Right forelimb (tissue), 1 donor: ENCODE measurements at regions not wholly inside any gene's neighbourhood (a gene's known extent, or its start where the extent isn't known, plus 50 kb on each side); places are given as distances from the start of the nearest gene placed in this dataset.

ENCODE experiments used
- DNase-seq: peaks from one replicate; pipeline ENCODE4 v3.0.0-alpha.2; 2018

DNA sequence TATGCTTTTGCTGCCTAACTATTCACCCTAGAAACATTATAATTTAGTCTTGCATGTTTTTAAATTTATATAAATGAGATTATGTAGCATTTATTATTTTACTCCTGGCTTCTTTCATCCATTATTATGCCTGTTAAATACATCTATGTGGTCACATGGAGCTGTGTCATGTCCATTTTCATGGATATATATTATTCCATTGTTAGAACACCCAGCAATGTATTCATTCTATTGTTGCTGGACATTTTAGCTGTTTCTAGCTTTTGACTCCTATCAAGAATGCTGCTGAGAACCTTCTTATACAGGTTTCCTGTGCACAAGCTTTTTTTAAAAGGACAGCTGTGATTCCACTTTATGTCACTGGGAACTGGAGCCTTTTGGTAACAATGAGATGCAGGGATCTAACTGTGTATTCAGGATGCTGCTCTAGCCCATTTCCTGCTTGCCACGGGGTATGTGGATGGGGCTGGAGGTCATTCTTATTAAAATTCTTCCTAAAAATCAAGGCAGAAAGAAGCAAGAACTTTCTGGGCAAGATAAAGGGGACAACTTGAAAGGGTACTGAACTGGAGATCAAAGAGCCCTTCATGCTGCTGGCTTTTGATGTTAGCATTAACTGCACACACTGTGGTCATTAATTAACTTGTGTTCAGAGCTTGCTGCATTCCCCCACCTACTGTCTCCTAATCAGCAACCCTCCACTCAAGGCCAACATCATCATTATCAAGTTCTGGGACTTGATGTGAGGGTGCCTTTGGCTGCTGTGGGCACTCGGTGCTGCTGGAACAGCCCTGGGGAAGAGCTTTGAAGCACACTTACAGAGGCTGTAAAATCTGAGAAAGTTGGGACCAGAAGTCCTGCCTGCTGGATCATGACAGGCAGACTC lies 96.6 kb upstream of the AKIRIN2 start:
- DNase-seq = no peak

DNA sequence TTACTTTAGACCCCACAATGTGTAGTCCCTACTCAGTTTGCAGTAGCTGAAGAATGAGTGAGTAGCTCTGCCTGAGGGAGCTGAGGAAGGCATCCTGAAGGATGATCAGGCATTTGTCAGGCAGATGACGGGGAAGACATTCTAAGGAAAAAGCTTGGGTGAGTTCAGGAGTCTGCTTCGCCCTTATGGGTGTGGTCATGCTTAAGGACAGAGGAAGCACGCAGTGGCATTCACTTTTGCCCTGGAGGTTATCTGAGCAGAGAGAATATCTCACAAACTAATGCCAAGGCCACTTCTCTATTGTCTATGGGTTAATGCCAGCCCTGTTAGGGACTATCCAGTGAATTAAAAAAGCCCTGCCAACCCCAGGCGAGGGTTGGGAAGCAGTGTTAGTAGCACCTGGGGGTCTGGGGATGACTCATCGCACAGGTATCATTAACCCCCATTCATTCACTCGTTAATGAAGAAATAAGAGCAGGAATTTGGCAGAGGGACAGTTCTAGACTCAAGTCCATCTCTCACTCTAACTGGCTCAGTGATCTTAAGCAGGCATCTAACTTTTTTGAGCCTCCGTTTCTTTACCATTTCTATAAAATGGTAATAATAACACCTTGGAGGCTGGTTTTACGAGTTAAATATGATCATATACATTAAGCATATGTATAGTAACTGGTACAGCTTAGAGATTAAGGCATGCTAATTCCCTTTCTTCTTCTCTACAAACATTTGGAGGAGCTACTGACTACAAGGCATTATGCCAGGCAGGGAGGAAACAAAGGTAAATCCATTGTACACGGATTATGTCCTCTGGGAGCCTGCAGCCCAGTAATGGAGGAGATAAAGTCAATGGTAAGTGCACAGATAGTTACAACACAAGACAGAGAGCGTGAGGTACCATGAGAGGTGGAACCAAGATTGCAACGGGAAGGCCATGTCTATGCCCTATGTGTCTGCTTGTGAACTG lies 93.2 kb upstream of the AKIRIN2 start:
- DNase-seq = no peak

DNA sequence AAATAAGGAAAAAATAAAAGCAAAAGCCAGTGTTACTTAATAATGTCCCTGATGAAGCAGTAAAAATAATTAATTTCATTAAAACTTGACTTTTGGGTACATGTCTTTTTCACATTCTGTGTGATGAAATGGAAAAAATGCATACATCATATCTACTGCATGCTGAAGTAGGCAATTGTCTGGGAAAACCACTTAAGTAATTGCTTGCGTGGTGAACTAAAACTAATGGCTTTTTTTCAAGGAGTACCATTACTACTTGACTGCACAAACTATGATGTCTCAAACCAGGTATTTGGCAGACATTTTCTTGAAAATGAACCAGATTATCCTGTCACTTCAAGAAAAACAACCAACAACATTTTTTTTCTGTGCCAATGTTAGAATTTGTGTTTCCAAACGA lies 91.3 kb upstream of the AKIRIN2 start:
- no peak for DNase-seq

GRCh38 chr6:87791982-87792381 lies 89.9 kb upstream of the AKIRIN2 start:
- no peak for DNase-seq

- DNase-seq = no peak
These were observed 89.5 kb upstream of the AKIRIN2 start for GRCh38 chr6:87791485-87791884.

GRCh38 chr6:87791029-87791428 lies 89.0 kb upstream of the AKIRIN2 start:
- no peak for DNase-seq

DNA sequence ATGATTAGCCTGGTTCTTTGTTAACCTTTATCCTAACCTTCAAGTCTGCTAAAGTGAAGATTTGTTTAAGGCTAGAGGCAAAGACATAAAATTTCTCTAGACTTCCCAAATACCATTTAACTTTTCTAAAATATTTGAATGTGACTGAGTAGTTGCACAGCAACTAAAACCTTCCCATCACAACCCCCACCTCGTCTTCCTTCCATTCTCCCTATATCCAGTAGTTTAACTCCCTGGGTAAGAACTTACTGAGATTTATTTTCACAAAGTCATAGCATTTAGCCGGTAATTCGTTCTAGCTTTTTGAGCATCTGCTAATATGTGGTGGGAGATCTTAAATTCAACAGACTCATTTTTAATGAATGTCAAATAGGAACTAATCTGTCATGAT lies 87.9 kb upstream of the AKIRIN2 start:
- no peak for DNase-seq

DNA sequence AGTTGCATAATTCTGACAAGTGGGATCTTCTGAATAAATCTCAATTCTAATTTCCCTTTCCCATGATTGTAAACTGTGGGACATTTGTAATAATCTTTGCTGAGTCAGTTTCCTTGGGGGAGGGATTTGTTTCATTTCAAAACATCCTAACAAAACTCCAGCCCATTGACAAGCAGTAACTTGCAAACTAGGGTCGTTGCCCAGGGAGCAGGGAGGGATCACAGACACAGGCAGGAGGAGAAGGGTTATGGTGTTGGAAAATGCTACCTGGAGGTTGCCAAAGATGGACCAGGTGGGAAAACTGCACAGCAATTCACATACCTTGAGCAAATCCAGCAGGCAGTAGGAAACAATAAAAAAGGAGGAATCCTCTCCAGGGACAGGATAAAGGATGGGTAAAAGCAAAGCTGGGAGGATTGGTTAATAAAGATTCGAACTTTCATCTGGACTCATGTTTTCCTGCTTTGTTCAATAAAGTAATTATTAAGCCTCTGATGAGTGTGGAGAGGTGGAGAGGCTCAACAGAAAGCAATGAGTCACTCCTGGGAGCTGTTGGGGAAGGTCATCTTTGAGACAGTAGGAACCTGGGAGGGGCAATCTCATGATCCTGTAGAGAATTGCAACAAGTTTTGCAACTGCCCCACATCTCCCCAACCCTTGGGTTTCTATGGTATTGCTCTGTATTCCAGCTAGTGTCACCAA lies 87.3 kb upstream of the AKIRIN2 start:
- no peak for DNase-seq

DNA sequence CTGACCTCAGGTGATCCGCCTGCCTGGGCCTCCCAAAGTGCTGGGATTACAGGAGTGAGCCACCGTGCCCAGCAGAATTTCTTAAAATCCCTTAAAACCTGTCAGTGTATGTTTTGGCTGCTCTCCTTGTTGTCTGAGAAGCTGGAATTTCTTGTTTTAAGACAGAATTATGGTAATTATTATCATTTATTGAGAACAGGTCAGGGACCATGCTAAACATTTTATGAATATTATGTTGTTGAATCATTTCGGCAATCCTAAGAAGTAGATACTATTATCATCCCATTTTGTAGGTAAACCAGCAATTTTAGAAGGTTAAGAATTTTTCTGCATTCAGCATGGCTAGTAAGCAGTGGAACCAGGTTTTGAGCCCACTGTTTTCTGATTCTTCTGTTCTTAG lies 86.1 kb upstream of the AKIRIN2 start:
- no peak for DNase-seq

GRCh38 chr6:87785229-87785862 lies 83.3 kb upstream of the AKIRIN2 start:
- DNase-seq = no peak

- no peak for DNase-seq
These were observed 82.7 kb upstream of the AKIRIN2 start for GRCh38 chr6:87784690-87785089.

- DNase-seq = no peak
These were observed 82.0 kb upstream of the AKIRIN2 start for GRCh38 chr6:87784051-87784450.

DNA sequence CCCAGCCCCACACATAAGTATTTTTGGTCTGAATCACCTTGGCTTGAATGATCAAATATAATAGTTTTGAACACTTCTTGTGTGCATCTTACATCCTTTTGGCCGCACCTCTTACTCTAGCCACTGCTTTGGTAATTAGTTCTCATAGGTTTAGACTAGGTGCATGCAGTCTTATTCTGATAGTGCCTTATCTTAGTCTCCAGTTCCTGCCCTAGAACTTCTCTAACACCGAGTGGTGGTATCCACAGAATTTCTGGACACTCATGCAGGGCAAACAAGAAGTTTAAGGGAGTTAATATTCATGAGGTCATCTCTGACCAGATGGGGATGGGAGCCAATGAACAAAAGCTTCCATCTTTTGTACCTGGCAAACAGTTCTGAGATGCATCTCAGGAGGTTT lies 77.5 kb upstream of the AKIRIN2 start:
- no peak for DNase-seq

DNA sequence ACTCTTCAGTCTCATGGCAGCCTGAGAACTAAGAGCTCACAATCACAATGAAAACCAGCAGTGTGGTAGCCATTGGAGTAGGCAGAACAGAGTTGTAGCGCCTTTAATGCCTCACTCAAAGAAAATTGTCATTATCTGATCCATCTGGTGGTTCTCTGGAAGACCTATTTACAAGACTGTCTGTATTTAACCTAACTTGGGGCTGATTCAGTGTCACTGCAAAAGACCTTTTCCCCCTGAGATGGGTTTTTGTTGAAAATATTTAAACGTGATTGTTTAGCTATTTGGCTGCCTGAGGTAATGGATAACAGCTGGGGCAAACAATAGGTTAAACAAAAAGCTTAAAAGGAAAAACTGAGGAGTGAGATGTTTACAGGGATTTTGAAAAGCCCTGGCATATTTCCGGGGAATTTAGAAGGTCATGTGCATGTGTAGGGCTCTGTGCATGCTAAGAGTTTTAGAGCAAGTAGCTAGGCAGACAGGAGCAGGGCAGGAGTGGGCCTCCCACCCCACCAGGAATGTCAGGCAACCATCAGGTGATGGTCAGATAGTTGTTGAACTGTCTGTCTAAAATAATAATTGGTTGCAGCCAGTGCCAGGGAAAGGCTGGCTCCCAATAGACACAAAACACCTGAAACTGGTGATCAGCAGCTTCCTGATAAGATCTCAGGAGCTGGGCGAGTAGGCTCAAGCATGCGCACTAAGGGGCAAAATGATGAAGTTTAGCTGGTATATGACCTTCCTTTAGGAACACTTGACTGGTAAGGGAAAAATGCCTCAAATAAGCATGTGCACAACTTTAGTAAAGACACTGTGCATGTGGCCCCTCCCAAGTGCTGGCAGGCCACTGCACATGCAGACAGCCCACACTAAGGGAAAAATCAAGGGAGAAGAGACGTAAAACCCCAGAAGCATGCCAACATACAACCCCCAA lies 70.8 kb upstream of the AKIRIN2 start:
- DNase-seq = no peak

DNA sequence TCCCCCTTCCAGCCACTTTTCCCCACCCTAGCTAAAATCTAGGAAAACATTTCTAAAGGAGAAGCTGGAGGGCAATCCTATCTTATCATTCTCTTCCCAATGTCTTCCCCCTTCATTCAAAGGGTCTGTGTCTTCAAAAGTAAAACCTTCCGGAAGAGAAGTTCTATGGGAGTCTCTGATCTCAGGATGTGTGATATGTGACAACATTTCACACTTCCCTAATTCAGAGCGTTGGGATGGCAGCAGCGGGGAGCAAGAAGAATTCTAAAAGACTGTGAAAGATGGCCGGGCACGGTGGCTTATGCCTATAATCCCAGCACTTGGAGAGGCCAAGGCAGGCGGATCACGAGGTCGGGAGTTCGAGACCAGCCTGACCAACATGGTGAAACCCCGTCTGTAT lies 65.4 kb upstream of the AKIRIN2 start:
- no peak for DNase-seq

DNA sequence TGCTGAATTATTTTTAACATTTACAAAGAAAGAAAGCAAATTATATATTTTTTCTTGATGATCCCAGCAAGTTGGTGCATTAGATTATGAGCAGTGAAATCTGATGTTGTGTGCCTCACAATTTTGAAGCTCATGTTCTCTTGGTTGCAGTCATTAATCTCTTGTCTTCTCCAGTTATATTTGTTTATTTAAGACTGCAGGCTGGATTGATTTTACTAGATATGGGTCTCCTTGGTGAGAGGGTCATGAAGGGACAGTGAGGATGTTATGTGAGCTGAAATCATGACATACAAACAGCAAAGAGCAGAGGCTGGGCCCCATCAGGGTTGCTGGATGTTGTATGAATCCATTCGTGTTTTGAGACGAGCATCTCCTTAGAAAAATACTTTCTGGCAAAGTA lies 64.2 kb upstream of the AKIRIN2 start:
- no peak for DNase-seq

DNA sequence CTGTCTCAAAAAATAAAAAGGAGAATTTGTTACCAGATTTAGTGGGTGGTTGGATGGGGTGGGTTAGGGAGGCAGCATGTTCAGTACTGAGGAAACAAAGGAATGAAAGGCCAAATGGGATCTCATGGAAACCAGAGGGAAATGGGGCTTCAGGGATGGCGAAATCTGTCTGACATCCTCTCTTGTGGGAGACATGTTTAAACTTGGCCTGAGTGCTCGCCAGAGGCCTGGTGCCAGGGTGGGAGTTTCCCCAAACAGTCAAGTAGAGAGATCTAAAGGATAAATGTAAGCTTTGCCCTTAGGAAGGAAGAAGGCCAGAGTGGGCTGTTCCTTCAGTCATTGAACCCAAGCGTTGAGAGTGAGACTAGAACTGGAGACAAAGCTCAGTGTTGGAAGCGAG lies 61.9 kb upstream of the AKIRIN2 start:
- DNase-seq = no peak

DNA sequence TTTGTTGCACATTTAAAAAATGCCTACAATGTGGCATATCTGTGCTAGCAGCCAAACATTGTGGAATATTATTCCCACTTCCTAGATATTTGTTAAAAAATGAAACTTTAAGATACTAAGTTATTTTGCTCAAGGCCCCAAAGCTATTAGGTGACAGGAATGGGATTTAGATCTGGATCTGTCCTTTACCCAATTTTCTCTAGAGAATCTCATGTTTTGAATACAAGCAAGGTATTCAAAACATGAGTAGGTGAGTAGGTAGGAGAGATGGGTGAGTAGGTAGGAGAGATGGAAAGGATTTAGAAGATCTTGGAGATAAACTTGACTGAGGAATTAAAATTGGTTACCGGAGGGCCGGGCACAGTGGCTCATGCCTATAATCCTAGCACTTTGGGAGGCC lies 61.2 kb upstream of the AKIRIN2 start:
- no peak for DNase-seq

DNA sequence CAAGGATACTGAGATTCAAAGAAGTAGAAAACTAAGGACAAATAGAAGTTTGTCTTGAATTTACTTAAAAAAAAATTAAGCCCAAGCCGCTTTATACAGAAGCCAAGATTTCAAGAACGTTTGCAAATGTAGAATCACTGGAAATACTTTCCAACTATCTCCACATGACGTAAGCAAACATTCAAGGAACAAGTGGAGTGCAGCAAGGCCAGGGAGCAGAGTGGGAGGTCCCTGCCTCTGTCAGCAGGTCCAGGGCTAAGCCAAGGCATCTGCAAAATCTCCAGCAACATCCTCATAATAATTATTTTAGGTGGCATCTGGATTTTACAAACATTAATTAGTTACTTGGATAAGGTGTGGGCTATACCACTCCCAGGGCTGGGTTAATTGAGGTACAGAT lies 60.1 kb upstream of the AKIRIN2 start:
- no peak for DNase-seq

DNA sequence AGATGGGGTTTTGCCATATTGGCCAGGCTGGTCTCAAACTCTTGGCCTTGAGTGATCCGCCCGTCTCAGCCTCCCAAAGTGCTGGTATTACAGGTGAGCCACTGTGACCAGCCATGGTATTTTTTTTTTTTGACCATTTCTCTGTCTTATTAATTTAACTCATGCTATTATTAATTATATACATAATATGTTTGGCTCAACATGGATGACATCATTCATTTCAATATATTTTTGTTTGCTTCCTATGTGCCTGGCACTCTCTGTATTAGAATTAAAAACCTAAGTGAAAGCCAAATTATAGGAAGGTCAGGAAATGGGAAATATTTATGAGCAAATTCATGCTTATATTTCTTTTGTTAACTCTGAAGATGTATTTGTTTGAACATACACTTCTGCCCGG lies 55.8 kb upstream of the AKIRIN2 start:
- no peak for DNase-seq

DNA sequence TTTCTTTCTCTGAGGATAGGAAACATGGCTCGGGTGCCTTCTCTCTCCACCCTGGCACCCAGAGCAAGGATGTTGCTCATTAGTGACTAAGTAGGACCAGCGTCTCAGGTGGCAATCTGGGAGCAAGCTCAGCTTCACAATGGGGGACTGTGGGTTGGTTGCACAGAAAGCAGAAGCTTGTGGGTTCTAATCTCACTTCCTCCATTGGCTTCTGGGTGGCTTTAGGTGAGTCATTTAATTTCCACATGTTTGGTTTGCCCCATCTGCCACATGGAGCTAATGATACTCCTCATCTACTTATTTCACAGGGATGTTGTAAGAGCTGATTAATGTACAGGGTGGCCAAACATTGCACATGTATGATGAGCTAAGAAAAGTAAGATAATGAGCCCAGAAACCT lies 54.8 kb upstream of the AKIRIN2 start:
- no peak for DNase-seq
